NCI-H748 (cell line): ENCODE measurements at regions not wholly inside any gene's neighbourhood (a gene's known extent, or its start where the extent isn't known, plus 50 kb on each side); places are given as distances from the start of the nearest gene placed in this dataset.

Source experiments
- DNase-seq: peaks from one replicate; lab custom pipeline; 2025; ENCODE audit not compliant: unreplicated experiment; lab: John Stamatoyannopoulos, UW

- DNase-seq, result no peak
These were observed 444.9 kb downstream of the DMAC1 start for GRCh38 chr9:7354704-7355103.

- DNase-seq, result no peak
These were observed 450.9 kb downstream of the DMAC1 start for GRCh38 chr9:7348692-7349091.

GRCh38 chr9:7347556-7347955, 452.0 kb downstream of the DMAC1 start:
- DNase-seq, result no peak

- no peak for DNase-seq
These were observed 453.4 kb downstream of the DMAC1 start for GRCh38 chr9:7346144-7346543.

- no peak for DNase-seq
These were observed 456.8 kb downstream of the DMAC1 start for GRCh38 chr9:7342736-7343135.

- no peak for DNase-seq
These were observed 457.3 kb downstream of the DMAC1 start for GRCh38 chr9:7342229-7342628.

- no peak for DNase-seq
These were observed 458.0 kb downstream of the DMAC1 start for GRCh38 chr9:7341571-7341970.

GRCh38 chr9:7340451-7340850, 459.1 kb downstream of the DMAC1 start:
- DNase-seq, result no peak

- no peak for DNase-seq
These were observed 460.8 kb downstream of the DMAC1 start for GRCh38 chr9:7338586-7339281.

- DNase-seq, result no peak
These were observed 463.1 kb downstream of the DMAC1 start for GRCh38 chr9:7336356-7337065.

GRCh38 chr9:7333719-7334118, 465.9 kb downstream of the DMAC1 start:
- DNase-seq, result no peak

GRCh38 chr9:7332780-7333179, 466.8 kb downstream of the DMAC1 start:
- no peak for DNase-seq

- DNase-seq, result no peak
These were observed 471.1 kb downstream of the DMAC1 start for GRCh38 chr9:7328453-7328852.

- no peak for DNase-seq
These were observed 473.6 kb downstream of the DMAC1 start for GRCh38 chr9:7325995-7326394.

GRCh38 chr9:7324152-7324598, 475.4 kb downstream of the DMAC1 start:
- no peak for DNase-seq

GRCh38 chr9:7320841-7321240, 478.7 kb downstream of the DMAC1 start:
- DNase-seq, result no peak

- peak; percentile 48 for DNase-seq
These were observed 479.4 kb downstream of the DMAC1 start for GRCh38 chr9:7320139-7320538.

GRCh38 chr9:7318920-7319319, 480.7 kb downstream of the DMAC1 start:
- DNase-seq, result no peak

- DNase-seq, result peak; percentile 23
These were observed 482.6 kb downstream of the DMAC1 start for GRCh38 chr9:7316967-7317366.

GRCh38 chr9:7316166-7316795, 483.3 kb downstream of the DMAC1 start:
- DNase-seq, result no peak

GRCh38 chr9:7315746-7316145, 483.8 kb downstream of the DMAC1 start:
- no peak for DNase-seq

- no peak for DNase-seq
These were observed 484.5 kb downstream of the DMAC1 start for GRCh38 chr9:7315116-7315515.
